ENCODE measurements at regions not wholly inside any gene's neighbourhood (a gene's known extent, or its start where the extent isn't known, plus 50 kb on each side); places are given as distances from the start of the nearest gene placed in this dataset.

DNA sequence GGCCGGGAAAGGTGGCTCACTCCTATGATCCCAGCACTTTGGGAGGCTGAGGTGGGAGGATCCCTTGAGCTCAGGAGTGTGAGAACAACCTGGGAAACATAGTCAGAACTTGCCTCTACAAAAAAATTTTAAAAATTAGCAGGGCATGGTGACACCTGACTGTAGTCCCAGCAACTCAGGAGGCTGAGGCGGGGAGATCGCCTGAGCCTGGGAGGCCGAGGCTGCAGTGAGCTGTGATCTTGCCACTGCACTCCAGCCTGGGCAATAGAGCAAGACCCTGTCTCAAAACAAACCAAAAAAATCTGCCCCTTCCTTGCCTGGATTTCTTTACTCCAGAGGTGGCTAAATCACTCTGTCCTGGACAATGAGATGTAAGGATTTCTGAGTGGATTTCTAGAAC lies 197.7 kb downstream of the NRP2 start (continued):
- TF ChIP-seq SRF (IDR thresholded peaks at IDR 0.05; ENCODE audit: low read depth): no peak
- no peak for TF ChIP-seq CBX3 (IDR thresholded peaks at IDR 0.05; ENCODE audit: low read depth)
- no peak for TF ChIP-seq TCF7L2 (IDR thresholded peaks at IDR 0.05; ENCODE audit: borderline replicate concordance, extremely low read depth, insufficient read depth, insufficient read length)
- TF ChIP-seq POLR2A (IDR thresholded peaks at IDR 0.05; ENCODE audit: borderline replicate concordance, extremely low read depth, insufficient read depth, insufficient read length): no peak
- no peak for TF ChIP-seq YY1 (IDR thresholded peaks at IDR 0.05; ENCODE audit: extremely low read depth, insufficient replicate concordance, low read depth, low read length)
- TF ChIP-seq, protein P1, sequence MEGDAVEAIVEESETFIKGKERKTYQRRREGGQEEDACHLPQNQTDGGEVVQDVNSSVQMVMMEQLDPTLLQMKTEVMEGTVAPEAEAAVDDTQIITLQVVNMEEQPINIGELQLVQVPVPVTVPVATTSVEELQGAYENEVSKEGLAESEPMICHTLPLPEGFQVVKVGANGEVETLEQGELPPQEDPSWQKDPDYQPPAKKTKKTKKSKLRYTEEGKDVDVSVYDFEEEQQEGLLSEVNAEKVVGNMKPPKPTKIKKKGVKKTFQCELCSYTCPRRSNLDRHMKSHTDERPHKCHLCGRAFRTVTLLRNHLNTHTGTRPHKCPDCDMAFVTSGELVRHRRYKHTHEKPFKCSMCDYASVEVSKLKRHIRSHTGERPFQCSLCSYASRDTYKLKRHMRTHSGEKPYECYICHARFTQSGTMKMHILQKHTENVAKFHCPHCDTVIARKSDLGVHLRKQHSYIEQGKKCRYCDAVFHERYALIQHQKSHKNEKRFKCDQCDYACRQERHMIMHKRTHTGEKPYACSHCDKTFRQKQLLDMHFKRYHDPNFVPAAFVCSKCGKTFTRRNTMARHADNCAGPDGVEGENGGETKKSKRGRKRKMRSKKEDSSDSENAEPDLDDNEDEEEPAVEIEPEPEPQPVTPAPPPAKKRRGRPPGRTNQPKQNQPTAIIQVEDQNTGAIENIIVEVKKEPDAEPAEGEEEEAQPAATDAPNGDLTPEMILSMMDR (IDR thresholded peaks at IDR 0.05 in 2 of 3, conservative IDR thresholded peaks at IDR 0.05 in 1 of 3; ENCODE audit: borderline replicate concordance in 1 of 3, insufficient read depth in 1 of 3, low read depth in 2 of 3, low read length in 2 of 3): no peak
- no peak for TF ChIP-seq JUND (IDR thresholded peaks at IDR 0.05)
- no peak for TF ChIP-seq EZH2phosphoT487 (IDR thresholded peaks at IDR 0.05; ENCODE audit: borderline replicate concordance)
- no peak for TF ChIP-seq RAD21 (IDR thresholded peaks at IDR 0.05; ENCODE audit: low read depth)

GRCh38 chr2:205878999-205879762 lies 196.9 kb downstream of the NRP2 start:
- H3K4me2 ChIP-seq (ENCODE audit: low read length): no peak overlapping the region
- no peaks in the 10 kb centered on the region for H3K36me3 ChIP-seq (ENCODE audit: control insufficient read depth in 1 of 2, insufficient read depth in 2 of 2, low read length in 2 of 2)
- ChIA-PET POLR2A (no interaction called here), RAD21 (ENCODE audit: low non-redundant PET in 1 of 2, low total read pairs in 2 of 2, uncharacterized antibody in 2 of 2, unreplicated experiment in 2 of 2) (no interaction called here), CTCF (no interaction called here)
- ATAC-seq (no peak), DNase-seq (ENCODE audit: low read depth, low spot score) (no peak)
- H3K79me2 ChIP-seq (ENCODE audit: insufficient read depth, low read length): no peaks in the 10 kb centered on the region
- no peaks in the 10 kb centered on the region for H3K4me1 ChIP-seq (ENCODE audit: control insufficient read depth in 1 of 2, insufficient read depth in 2 of 2, low read length in 2 of 2)
- H3K9ac ChIP-seq (ENCODE audit: low read length): no peak overlapping the region
- no TSS peak for BruUV-seq (replicated peaks)
- H3K4me3 ChIP-seq (replicated peaks in 1 of 2; ENCODE audit: low read depth in 1 of 2, low read length in 2 of 2): no peak overlapping the region
- intact Hi-C loops (cut with micrococcal nuclease): no loop called here
- H3K27ac ChIP-seq (ENCODE audit: low read depth, low read length): no peak overlapping the region
- H2AFZ ChIP-seq (ENCODE audit: low read depth, low read length, poor library complexity, severe bottlenecking): no peak overlapping the region
- no peaks in the 10 kb centered on the region for H4K20me1 ChIP-seq (ENCODE audit: insufficient read depth)
- TF ChIP-seq POLR2AphosphoS5 (IDR thresholded peaks at IDR 0.05; ENCODE audit: low read depth, low read length) (no peak), POLR2A (IDR thresholded peaks at IDR 0.05; ENCODE audit: borderline replicate concordance, extremely low read depth, insufficient read depth, insufficient read length) (no peak), EGR1 (IDR thresholded peaks at IDR 0.05; ENCODE audit: low read depth) (no peak), SP1 (IDR thresholded peaks at IDR 0.05; ENCODE audit: low read depth) (no peak), YY1 (IDR thresholded peaks at IDR 0.05; ENCODE audit: extremely low read depth, insufficient replicate concordance, low read depth, low read length) (no peak), ZFX (IDR thresholded peaks at IDR 0.05) (no peak), ELF1 (IDR thresholded peaks at IDR 0.05; ENCODE audit: borderline replicate concordance, low read depth) (no peak), FOSL1 (IDR thresholded peaks at IDR 0.05; ENCODE audit: low read depth) (no peak), CBX3 (IDR thresholded peaks at IDR 0.05; ENCODE audit: low read depth) (no peak), EZH2phosphoT487 (IDR thresholded peaks at IDR 0.05; ENCODE audit: borderline replicate concordance) (no peak), SIN3A (IDR thresholded peaks at IDR 0.05; ENCODE audit: low read depth) (no peak)
- TF ChIP-seq, protein P1 (IDR thresholded peaks at IDR 0.05 in 2 of 3, conservative IDR thresholded peaks at IDR 0.05 in 1 of 3; ENCODE audit: borderline replicate concordance in 1 of 3, insufficient read depth in 1 of 3, low read depth in 2 of 3, low read length in 2 of 3): no peak
- H3K9me3 ChIP-seq (ENCODE audit: control insufficient read depth in 1 of 2, insufficient read depth in 1 of 2, low read depth in 1 of 2, low read length in 2 of 2): no peaks in the 10 kb centered on the region
- no peaks in the 10 kb centered on the region for H3K27me3 ChIP-seq (ENCODE audit: insufficient read depth, low read length)
- H3K9me2 ChIP-seq (ENCODE audit: insufficient read depth): no peaks in the 10 kb centered on the region

Measured in HCT116 (cell line).